GM18519 (cell line): ENCODE measurements at regions not wholly inside any gene's neighbourhood (a gene's known extent, or its start where the extent isn't known, plus 50 kb on each side); places are given as distances from the start of the nearest gene placed in this dataset.

ENCODE experiments used
- ATAC-seq: cut with Tn5 transposase; IDR thresholded peaks from one replicate; pipeline ENCODE4 v1.9.1; 2021; ENCODE audit warnings: mild to moderate bottlenecking, moderate library complexity; ENCODE audit not compliant: unreplicated experiment, low FRiP score

DNA sequence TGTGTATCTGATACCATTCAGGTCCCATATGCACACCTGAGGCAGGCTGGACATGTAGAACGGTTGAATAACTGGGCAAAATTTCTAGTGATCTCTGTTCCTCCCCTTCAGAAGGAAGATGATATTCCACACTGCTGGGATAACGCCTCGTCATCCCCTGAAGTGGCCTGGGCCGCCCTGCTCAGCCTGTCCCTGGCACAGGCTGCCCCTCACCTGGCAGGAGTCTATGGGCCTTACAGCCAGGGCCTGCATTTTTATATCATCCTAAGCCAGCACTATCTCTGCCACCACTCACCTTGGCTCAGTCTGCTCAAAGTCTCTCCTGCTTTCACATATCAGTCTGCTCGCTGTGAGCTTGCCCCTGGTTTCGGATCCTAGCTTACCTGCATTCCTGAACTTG is 209.2 kb downstream of the CSNK2A3 start:
- ATAC-seq = no peak

DNA sequence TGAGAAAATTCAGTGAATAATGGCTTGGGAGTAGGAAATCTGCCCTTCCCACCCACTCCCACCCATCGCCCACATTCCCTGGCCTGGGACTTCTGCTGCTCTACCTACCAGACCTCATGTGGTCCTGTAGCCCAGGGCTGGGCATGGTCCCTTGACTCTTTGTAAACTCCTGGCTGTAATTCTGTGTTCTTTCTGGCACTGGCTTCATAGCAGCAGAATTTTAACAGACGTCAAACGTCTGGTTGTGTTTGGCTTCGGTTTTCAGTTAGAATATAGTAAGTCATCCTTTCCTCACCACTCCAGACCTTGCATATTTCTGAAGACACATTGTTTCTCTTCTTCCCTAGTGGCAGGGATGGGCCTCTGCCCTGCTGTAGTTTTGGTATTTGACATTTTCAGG is 210.6 kb downstream of the CSNK2A3 start:
- ATAC-seq = no peak

- no peak for ATAC-seq
Measured at GRCh38 chr11:11141065-11141464, 212.0 kb downstream of the CSNK2A3 start.

DNA sequence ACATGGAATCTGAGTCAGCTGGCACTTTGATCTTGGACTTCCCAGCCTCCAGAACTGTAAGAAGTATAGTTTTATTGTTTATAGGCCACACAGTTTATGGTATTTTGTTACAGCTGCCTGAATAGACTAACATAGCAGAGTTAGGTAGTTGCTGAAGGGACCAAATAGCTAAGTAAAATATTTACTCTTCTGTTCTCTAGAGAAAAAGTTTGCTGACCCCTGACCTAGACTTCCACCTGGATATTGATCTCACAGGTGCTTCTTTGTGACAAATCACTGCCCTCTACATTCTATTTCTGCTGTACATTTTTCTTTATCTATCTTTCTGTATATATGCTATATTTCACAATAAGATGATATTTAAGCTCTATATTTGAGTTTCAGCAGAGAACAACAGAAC is 212.5 kb downstream of the CSNK2A3 start:
- no peak for ATAC-seq

- ATAC-seq = no peak
Measured at GRCh38 chr11:11137339-11137738, 215.7 kb downstream of the CSNK2A3 start.

DNA sequence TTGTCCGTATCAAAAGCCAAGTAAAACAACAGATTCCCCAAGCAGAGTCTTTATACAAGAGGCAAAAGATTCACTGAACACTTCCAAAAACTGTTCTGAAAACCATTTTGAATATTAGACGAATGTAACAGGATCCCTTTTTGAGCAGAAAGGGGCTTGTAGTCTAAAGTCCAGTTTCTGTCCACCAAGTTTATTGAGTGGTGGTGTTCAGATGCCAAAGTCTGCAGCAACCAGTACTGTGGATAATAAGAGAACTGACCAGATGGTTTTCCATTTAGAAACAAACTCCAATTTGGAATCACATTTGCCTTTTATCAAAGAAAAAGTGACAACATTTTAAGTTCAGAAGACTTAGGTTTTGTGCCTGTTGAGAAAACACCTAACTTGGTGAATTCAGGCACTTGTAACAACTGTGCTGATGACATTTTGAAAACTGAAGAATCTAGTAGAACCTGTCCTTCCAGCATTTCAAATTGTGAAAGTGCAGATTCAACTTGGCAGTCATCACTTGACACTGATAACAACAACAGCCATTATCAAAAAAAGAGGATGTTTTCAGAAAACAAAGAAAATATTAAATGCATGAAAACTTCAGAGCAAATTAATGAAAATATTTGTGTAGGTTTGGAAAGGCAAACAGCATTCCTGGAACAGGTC is 217.1 kb downstream of the CSNK2A3 start:
- ATAC-seq = no peak

DNA sequence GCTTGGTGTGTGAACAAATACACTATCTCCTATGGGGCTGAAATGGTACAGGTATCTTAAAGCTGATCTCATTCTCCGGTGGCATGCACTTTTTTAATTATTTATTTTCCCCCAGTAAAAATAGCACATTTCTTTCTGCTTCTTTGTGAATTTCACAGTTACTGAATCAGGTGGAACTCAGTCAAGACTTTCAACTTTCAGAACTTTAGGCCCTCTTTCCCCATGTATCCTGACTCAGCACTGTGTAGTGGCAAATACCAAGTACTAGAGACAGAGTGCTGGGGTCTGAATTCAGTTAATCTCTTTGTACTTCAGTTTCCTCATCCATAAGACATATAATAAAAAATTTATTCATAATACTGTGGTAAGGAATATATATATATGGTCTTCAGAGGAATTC is 223.9 kb downstream of the CSNK2A3 start:
- no peak for ATAC-seq

GRCh38 chr11:11125618-11126017 is 227.4 kb downstream of the CSNK2A3 start:
- no peak for ATAC-seq

- ATAC-seq = no peak
Measured at GRCh38 chr11:11122749-11123148, 230.3 kb downstream of the CSNK2A3 start.

- ATAC-seq = no peak
Measured at GRCh38 chr11:11119917-11120316, 233.1 kb downstream of the CSNK2A3 start.

GRCh38 chr11:11117730-11118129 is 235.3 kb downstream of the CSNK2A3 start:
- no peak for ATAC-seq

DNA sequence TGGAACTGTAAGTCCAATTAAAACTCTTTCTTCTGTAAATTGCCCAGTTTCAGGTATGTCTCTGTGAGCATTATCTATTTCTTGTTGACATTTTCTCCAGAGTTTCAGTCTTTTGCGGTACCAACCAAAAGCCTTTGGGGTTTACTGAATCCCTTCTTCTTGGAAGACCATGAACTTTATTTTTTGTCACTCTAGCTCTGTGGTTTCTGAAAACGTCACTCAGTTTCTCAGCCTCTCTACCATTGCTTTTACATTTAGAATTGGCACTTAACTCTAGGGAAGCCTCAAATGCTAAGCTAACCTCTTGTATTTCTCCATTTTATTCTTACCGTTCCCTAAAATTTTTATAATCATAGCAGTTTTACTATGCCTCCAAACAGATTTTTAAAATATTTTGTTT is 237.6 kb downstream of the CSNK2A3 start:
- ATAC-seq = no peak

DNA sequence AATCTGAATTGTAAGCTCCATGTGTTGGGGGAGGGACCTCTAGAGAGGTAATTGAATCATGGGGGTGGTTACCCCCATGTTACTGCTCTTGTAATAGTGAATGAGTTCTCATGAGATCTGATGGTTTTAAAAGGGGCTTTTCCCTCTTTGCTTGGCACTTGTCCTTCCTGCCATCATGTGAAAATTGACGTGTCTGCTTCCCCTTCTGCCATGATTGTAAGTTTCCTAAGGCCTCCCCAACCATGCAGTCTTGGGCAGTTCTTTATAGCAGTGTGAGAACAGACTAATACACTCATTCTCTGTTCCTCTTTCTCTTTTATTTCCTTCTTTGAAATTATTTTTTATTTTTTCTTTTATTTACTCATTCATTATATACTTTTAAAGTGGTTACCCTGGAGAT is 239.4 kb downstream of the CSNK2A3 start:
- no peak for ATAC-seq

DNA sequence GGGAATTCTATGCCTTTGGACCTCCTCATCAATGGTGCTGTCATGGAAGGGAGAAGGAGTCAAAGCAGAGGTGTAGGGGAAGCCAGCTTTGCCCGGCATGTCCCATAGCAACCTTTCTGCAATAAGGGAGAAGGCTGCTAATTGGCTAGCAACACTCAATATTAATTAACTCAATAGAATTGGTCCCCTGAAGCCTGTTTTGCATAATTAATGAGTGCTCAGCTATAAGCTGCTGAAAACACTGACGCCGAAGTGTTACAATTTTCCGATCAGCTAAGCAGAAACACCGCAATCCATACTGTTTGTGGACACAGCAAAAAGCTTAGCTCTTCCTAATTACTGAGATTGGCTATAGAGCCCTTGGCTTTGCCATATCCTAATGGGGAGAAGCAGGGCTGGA is 245.0 kb downstream of the CSNK2A3 start:
- no peak for ATAC-seq

- no peak for ATAC-seq
Measured at GRCh38 chr11:11107076-11107723, 245.8 kb downstream of the CSNK2A3 start.

DNA sequence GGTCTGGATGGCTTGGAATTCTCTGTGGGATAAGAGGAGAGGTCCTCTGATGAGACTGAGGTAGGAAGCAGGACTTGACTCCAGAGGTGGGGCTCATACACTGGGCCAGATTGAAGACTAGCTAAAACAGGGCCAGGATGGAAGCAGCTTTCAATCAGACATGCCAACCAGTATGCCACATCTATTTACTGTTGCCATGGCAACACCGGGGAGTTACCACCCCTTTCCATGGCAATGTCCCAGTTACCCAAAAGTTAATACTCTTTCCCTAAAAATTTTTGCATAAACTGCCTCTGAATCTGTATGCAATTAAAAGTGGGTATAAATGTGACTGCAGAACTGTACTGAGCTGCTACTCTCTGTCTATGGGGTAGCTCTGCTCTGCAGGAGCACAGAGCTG is 247.5 kb upstream of the ZBED5 start:
- ATAC-seq = no peak

DNA sequence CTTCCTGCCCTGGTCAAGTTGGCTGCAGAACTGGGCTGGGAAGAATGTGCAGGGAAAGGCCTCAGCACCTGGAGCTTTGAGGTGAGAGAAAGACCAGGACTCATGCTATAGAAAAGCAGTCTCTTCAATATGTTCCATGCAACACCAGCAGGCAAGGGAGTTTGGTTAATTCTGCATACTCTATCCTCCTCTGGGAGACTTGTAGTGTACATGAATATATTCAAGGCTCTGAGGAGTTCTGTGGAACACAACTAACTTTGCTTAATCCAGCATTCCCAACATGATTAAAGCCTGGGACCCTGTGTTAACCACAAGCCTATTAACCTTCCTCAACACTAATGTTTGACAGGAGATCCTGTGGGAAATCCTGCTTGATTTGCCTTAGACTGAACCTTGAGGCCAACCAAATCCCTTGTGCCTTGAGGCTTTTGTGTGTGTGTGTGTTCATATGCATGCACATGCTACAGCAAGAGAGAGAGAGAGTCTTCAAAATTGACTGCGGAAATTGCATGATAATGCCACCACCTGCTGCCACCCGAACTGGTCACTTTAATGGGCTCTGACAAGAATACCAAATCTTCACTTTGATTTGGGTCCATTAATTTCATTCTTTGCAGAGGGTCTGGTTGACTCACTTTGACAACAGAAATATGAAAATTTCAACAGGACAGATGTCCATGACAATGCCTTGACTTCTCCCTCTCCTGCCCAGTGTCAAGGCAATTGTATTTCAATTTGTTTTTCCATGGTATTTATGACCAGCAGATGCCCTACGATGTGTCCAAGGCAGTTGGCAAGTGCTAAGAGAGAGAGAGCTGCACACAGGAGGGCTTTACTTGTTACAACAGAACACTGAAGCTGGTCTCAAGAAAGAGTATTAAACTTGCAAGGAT is 238.2 kb upstream of the ZBED5 start:
- ATAC-seq = no peak

DNA sequence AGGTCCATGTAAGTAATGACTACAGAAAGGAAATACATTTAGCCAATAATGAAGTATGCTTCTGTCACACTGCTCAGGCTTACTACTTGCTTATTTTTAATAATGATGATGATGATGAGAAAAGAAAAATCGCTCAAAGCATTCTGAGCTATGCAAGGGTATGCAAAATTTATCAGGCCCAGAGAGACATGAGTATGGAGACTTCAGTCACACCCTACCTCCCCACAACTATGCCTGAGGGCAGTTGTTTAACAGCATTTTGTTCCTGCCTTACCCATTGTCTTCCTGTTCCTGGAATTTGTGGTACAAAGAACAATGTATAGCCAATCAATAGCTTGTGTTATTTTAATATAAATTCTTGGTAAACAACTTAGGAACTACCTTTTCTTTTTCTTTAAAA is 232.6 kb upstream of the ZBED5 start:
- no peak for ATAC-seq

GRCh38 chr11:11089805-11090204 is 232.0 kb upstream of the ZBED5 start:
- ATAC-seq = no peak

GRCh38 chr11:11086979-11087378 is 229.1 kb upstream of the ZBED5 start:
- no peak for ATAC-seq

DNA sequence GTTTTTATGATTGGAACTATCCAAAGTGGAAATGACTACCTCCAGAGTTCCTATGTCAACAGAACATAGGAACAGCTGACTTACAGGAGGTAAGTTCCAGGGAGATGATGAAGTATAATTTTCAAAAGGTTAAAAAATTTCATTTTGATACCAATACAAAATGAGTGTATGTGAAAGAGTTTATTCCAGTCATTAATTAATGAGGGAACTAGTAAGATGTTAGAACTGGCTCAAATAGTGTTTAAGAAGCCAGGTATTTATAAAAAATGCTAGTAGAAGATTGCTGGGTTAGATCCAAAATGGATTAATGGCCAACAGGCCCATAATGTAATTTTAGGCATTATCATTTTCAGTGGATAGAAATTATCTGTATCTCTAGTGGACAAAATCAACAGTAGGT is 227.7 kb upstream of the ZBED5 start:
- no peak for ATAC-seq

DNA sequence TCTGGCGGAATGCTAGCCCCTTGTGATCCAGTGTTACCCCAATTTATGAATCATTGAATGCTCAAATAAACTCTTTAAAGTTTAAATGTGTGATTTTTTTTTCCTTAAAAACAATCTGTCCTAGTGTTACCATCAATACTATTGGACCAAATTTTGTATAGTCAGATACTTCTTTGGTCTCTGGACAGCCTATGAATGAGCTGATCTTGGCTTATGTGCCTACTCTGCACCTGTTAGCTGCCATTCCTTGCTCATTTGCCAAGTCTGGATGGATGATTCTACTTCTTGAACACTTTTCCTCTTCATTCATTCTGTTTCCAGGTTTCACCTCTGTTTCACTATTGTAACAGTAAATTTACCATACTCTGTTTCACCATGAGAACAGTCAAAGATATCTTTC is 226.5 kb upstream of the ZBED5 start:
- ATAC-seq = no peak
